K562 (cell line): ENCODE measurements at regions not wholly inside any gene's neighbourhood (a gene's known extent, or its start where the extent isn't known, plus 50 kb on each side); places are given as distances from the start of the nearest gene placed in this dataset.

Experiments
- ATAC-seq: fragments of 200-7000 bp; cut with Tn5 transposase; 3 replicates; pipeline ENCODE4 v1.9.1; 2020; ENCODE audit warnings: moderate library complexity
- BruUV-seq: library from RNA; stranded (reverse); fragments of 400-500 nt; replicated peaks from 2 replicates; lab custom pipeline; 2021; lab: Mats Ljungman, UMichigan
- CTCF ChIA-PET: fragments of 300-600 bp; formaldehyde crosslinking; extraction: SDS; loops from one replicate; lab custom pipeline; 2021; ENCODE audit warnings: low intra/inter-chr PET ratio; lab: Yijun Ruan, JAX
- POLR2A ChIA-PET: fragments of 300-600, 350-650 bp; sonication (Branson Sonifier 250); formaldehyde crosslinking; extraction: SDS; loops from one replicate; lab custom pipeline; 2021; ENCODE audit warnings: antibody characterized with exemption, inconsistent platforms; lab: Yijun Ruan, JAX
- DNase-seq, 4 experiments: peaks; one replicate each; pipeline versions ENCODE4 v3.0.0 to v3.0.0-alpha.2; 2011 to 2018; ENCODE audit warnings: low spot score in 3 of 4, mixed read lengths in 3 of 4; ENCODE audit errors: extremely low read depth in 1 of 4
- FAIRE-seq: peaks from 2 replicates; lab custom pipeline; 2011; peaks lifted over from hg19 to GRCh38; lab: Jason Lieb, UNC
- H2AFZ ChIP-seq: 2 replicates; pipeline ENCODE4 v1.6.0; 2011; ENCODE audit warnings: low read depth, low read length, control low read depth, inconsistent platforms
- H3K27ac ChIP-seq: fragments of 200-600 bp; 3 replicates; pipeline ENCODE4 v1.8.0; 2011; ENCODE audit warnings: low read depth, mild to moderate bottlenecking, control low read depth, inconsistent platforms, low read length, moderate library complexity, mixed read lengths; ENCODE audit errors: extremely low read depth
- H3K27me3 ChIP-seq, 2 experiments: fragments of 300-600 bp in 1 of 2; 2 replicates in 1 of 2; 3 replicates in 1 of 2; pipeline versions ENCODE4 v1.6.0 to v1.8.0; 2011; ENCODE audit warnings: inconsistent platforms in 2 of 2, low read length in 2 of 2, mild to moderate bottlenecking in 1 of 2, mixed read lengths in 1 of 2, moderate library complexity in 1 of 2; ENCODE audit not compliant: control insufficient read depth in 2 of 2, insufficient read depth in 2 of 2
- H3K36me3 ChIP-seq: fragments of 300-600 bp; 3 replicates; pipeline ENCODE4 v1.8.0; 2011; ENCODE audit warnings: mild to moderate bottlenecking, low read length, inconsistent platforms; ENCODE audit not compliant: control insufficient read depth, insufficient read depth
- H3K4me1 ChIP-seq, 2 experiments: fragments of 200-600 bp in 1 of 2; replicated peaks in 1 of 2; 2 replicates in 1 of 2; 3 replicates in 1 of 2; pipeline versions ENCODE4 v1.5.1 to v1.8.0; 2011; ENCODE audit warnings: inconsistent platforms in 2 of 2, low read length in 2 of 2, mild to moderate bottlenecking in 1 of 2, mixed read lengths in 1 of 2, moderate library complexity in 1 of 2; ENCODE audit not compliant: control insufficient read depth in 2 of 2, insufficient read depth in 2 of 2
- H3K4me2 ChIP-seq: 2 replicates; pipeline ENCODE4 v1.6.1; 2011; ENCODE audit warnings: low read length, control low read depth, inconsistent platforms, mixed read lengths; ENCODE audit not compliant: insufficient read depth
- H3K4me3 ChIP-seq: fragments of 200-600 bp; sonication (generic), shearing (Covaris generic); 2 replicates; pipeline ENCODE4 v1.5.1; 2016; ENCODE audit warnings: control low read depth, inconsistent platforms
- H3K79me2 ChIP-seq: fragments of 200-600 bp; 3 replicates; pipeline ENCODE4 v1.8.0; 2011; ENCODE audit warnings: low read length, inconsistent platforms; ENCODE audit not compliant: control insufficient read depth, insufficient read depth
- H3K9ac ChIP-seq, 2 experiments: 2 replicates each; pipeline versions ENCODE4 v1.6.0 to v1.6.1; 2011; ENCODE audit warnings: low read depth in 2 of 2, low read length in 2 of 2, control low read depth in 1 of 2, inconsistent platforms in 1 of 2, mild to moderate bottlenecking in 1 of 2, mixed read lengths in 1 of 2; ENCODE audit not compliant: insufficient read depth in 1 of 2
- H3K9me1 ChIP-seq: one replicate; pipeline ENCODE4 v1.6.0; 2011; ENCODE audit warnings: inconsistent platforms, mild to moderate bottlenecking, low read length, moderate library complexity; ENCODE audit not compliant: control insufficient read depth, insufficient read depth
- H3K9me3 ChIP-seq: replicated peaks from 2 replicates; pipeline ENCODE4 v1.5.1; 2011; ENCODE audit warnings: low read depth, low read length, inconsistent platforms; ENCODE audit not compliant: control insufficient read depth, insufficient read depth
- H4K20me1 ChIP-seq: replicated peaks from 2 replicates; pipeline ENCODE4 v1.6.1; 2011; ENCODE audit warnings: low read length, inconsistent platforms, mixed read lengths; ENCODE audit not compliant: control insufficient read depth, insufficient read depth
- AFF4 ChIP-seq: sonication (generic); formaldehyde crosslinking; IDR thresholded peaks from 2 replicates; pipeline ENCODE4 v1.8.0; 2023; ENCODE audit warnings: mild to moderate bottlenecking, missing genetic modification reagents
- BRCA1 ChIP-seq, 2 experiments: fragments of 450-650 bp in 1 of 2; sonication (generic) in 1 of 2; formaldehyde crosslinking in 1 of 2; IDR thresholded peaks; 2 replicates each; pipeline versions ENCODE4 v1.5.0 to v1.6.1; 2017 to 2020; ENCODE audit warnings: mild to moderate bottlenecking in 1 of 2, missing genetic modification reagents in 1 of 2
- DACH1 ChIP-seq: fragments of 450-650 bp; IDR thresholded peaks from 2 replicates; pipeline ENCODE4 v1.6.1; 2018; ENCODE audit not compliant: partially characterized antibody
- LARP7 ChIP-seq: fragments of 450-650 bp; IDR thresholded peaks from 2 replicates; pipeline ENCODE4 v1.6.1; 2016
- NFIC ChIP-seq: fragments of 450-650 bp; IDR thresholded peaks from 2 replicates; pipeline ENCODE4 v1.6.1; 2017; ENCODE audit warnings: mild to moderate bottlenecking, inconsistent platforms
- NR3C1 ChIP-seq: sonication (generic); formaldehyde crosslinking; IDR thresholded peaks from 2 replicates; pipeline ENCODE4 v1.8.1; 2022; ENCODE audit warnings: missing genetic modification reagents
- PHTF2 ChIP-seq: fragments of 250-450 bp; sonication (Bioruptor Pico); IDR thresholded peaks from 2 replicates; pipeline ENCODE4 v1.5.0; 2021; ENCODE audit warnings: mild to moderate bottlenecking
- SAFB2 ChIP-seq: fragments of 200-400 bp; formaldehyde crosslinking; IDR thresholded peaks from 2 replicates; pipeline ENCODE4 v1.6.1; 2018; ENCODE audit warnings: borderline replicate concordance, low read length, low read depth, moderate library complexity; ENCODE audit not compliant: severe bottlenecking
- SMARCC2 ChIP-seq: fragments of 450-650 bp; IDR thresholded peaks from 2 replicates; pipeline ENCODE4 v1.6.1; 2017; ENCODE audit warnings: antibody characterized with exemption, moderate library complexity, mild to moderate bottlenecking, low read depth
- SMARCE1 ChIP-seq: fragments of 450-650 bp; IDR thresholded peaks from 2 replicates; pipeline ENCODE4 v1.7.1; 2016; ENCODE audit warnings: mild to moderate bottlenecking
- SRSF3 ChIP-seq: fragments of 200-400 bp; formaldehyde crosslinking; IDR thresholded peaks from 2 replicates; pipeline ENCODE4 v1.6.1; 2016; ENCODE audit warnings: mild to moderate bottlenecking, low read length, moderate library complexity; ENCODE audit not compliant: insufficient read depth
- TARDBP ChIP-seq: fragments of 450-650 bp; IDR thresholded peaks from 2 replicates; pipeline ENCODE4 v1.6.1; 2016
- TFE3 ChIP-seq: fragments of 450-650 bp; formaldehyde crosslinking; IDR thresholded peaks from 2 replicates; pipeline ENCODE4 v1.4.0; 2020; ENCODE audit warnings: mild to moderate bottlenecking, mixed read lengths
- YBX1 ChIP-seq: fragments of 450-650 bp; IDR thresholded peaks from 2 replicates; pipeline ENCODE4 v1.7.1; 2016; ENCODE audit warnings: mild to moderate bottlenecking
- ZKSCAN8 ChIP-seq: fragments of 200-800 bp; sonication (Bioruptor generic); IDR thresholded peaks from 2 replicates; pipeline ENCODE4 v1.6.1; 2016; ENCODE audit warnings: missing genetic modification characterization, missing compliant biosample characterization
- ZNF589 ChIP-seq: fragments of 200-800 bp; sonication (Bioruptor generic); IDR thresholded peaks from 2 replicates; pipeline ENCODE4 v1.6.1; 2016; ENCODE audit warnings: low read depth, missing genetic modification characterization, missing compliant biosample characterization
- WGBS: fragments of 100-300 bp; shearing (Covaris generic); methylation state at CpG from one replicate; pipeline ENCODE4 v1.1.6; 2016; ENCODE audit warnings: low coverage, mixed read lengths; ENCODE audit not compliant: insufficient coverage; ENCODE audit errors: missing lambda C conversion rate; 5-methylcytosine and 5-hydroxymethylcytosine counted together
- in situ Hi-C: fragments of 300-500 bp; cut with MboI; formaldehyde crosslinking; loops from 4 replicates; pipeline ENCODE4 v1.15.0; 2018; ENCODE audit warnings: inconsistent platforms, mixed read lengths
- intact Hi-C: fragments of 100-400 bp; cut with micrococcal nuclease; formaldehyde crosslinking; loops from 2 replicates; pipeline ENCODE4 v1.14.2; 2022
- TF ChIP-seq, protein P1 (sequence below): fragments of 250-450 bp; sonication (Bioruptor Pico); IDR thresholded peaks from 2 replicates; pipeline ENCODE4 v1.5.0; 2021

GRCh38 chr10:90984898-90985297 lies 64.0 kb upstream of the ANKRD1 start (continued):
- TF ChIP-seq, protein P1, sequence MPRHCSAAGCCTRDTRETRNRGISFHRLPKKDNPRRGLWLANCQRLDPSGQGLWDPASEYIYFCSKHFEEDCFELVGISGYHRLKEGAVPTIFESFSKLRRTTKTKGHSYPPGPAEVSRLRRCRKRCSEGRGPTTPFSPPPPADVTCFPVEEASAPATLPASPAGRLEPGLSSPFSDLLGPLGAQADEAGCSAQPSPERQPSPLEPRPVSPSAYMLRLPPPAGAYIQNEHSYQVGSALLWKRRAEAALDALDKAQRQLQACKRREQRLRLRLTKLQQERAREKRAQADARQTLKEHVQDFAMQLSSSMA: no peak
- TF ChIP-seq TARDBP (no peak), LARP7 (no peak), SAFB2 (no peak), NR3C1 (CRISPR knock-in tag) (no peak), TFE3 (CRISPR knock-in tag) (no peak), BRCA1 (IDR thresholded peaks at IDR 0.05) (no peak), BRCA1 (CRISPR knock-in tag; IDR thresholded peaks at IDR 0.05) (no peak)

DNA sequence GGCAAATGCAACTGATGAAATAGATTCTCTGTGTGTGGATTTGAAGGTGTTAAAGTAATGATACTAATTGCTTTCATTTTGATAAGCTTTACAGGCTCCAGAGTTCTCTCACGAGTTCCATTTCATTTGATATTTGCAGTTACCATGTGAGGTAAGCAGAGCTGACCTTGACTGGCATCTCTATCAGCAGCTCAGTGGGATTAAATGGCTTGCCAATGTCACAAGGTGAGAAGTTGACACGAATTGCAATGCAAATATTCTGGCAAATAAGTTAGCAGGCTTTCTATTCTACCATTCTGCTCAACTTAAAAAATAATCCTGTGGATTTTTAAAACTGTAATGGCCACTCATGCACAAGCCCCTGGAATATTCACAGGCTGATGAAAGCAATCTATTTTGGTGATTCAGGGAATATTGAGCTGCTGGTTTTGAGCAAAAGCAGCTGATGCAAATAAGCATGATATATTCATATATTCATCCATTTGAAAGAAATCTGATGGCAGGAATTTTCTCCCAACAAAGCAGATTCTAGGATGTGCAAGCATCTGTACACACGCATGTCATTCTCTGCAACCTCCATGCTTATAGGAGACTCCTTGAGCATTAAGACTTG lies 64.5 kb upstream of the ANKRD1 start:
- ChIA-PET CTCF (no interaction called here), POLR2A (no interaction called here)
- H3K79me2 ChIP-seq: no peaks in the 10 kb centered on the region
- no peak overlapping the region for H3K4me2 ChIP-seq
- no peak overlapping the region for H3K27ac ChIP-seq
- 0% methylated on average over 3 of the region's 3 CpGs for WGBS
- H3K4me1 ChIP-seq: no peaks in the 10 kb centered on the region
- no peak overlapping the region for H3K4me3 ChIP-seq
- in situ Hi-C loops: no loop called here
- FAIRE-seq (no peak), DNase-seq (no peak), ATAC-seq (no peak)
- no peak overlapping the region for H3K9ac ChIP-seq
- no peaks in the 10 kb centered on the region for H3K36me3 ChIP-seq
- intact Hi-C loops: no loop called here
- H3K9me1 ChIP-seq: no peaks in the 10 kb centered on the region
- H4K20me1 ChIP-seq: no peaks in the 10 kb centered on the region
- peaks cover 0 to 5% of the 10 kb centered on the region in 2 experiments; a peak in 2 of 5 replicates for H3K27me3 ChIP-seq
- H3K9me3 ChIP-seq: no peaks in the 10 kb centered on the region
- no peak overlapping the region for H2AFZ ChIP-seq
- no TSS peak for BruUV-seq
- TF ChIP-seq NFIC (no peak), YBX1 (no peak), PHTF2 (CRISPR knock-in tag) (no peak), DACH1 (no peak), ZKSCAN8 (CRISPR knock-in tag) (no peak), SMARCE1 (no peak), ZNF589 (CRISPR knock-in tag) (no peak), AFF4 (CRISPR knock-in tag) (no peak), SRSF3 (no peak), SMARCC2 (no peak)
